WERI-Rb-1 (cell line): ENCODE measurements at regions not wholly inside any gene's neighbourhood (a gene's known extent, or its start where the extent isn't known, plus 50 kb on each side); places are given as distances from the start of the nearest gene placed in this dataset.

ENCODE experiments used
- DNase-seq: peaks from one replicate; pipeline ENCODE4 v3.0.0-alpha.2; 2020
- H3K27ac ChIP-seq: fragments of 250-450 bp; sonication (Bioruptor Pico); 2 replicates; pipeline ENCODE4 v1.5.1; 2020; ENCODE audit warnings: mild to moderate bottlenecking, moderate library complexity
- H3K27me3 ChIP-seq: fragments of 250-450 bp; sonication (Bioruptor Pico); 2 replicates; pipeline ENCODE4 v1.5.1; 2021; ENCODE audit warnings: mild to moderate bottlenecking, low read depth, moderate library complexity; ENCODE audit not compliant: insufficient read depth, severe bottlenecking
- H3K36me3 ChIP-seq: fragments of 250-450 bp; sonication (Bioruptor Pico); 2 replicates; pipeline ENCODE4 v1.5.1; 2020; ENCODE audit warnings: mild to moderate bottlenecking, moderate library complexity
- H3K4me3 ChIP-seq: 2 replicates; pipeline ENCODE4 v1.5.1; 2011; ENCODE audit warnings: low read depth, mild to moderate bottlenecking, control low read depth, low read length
- H3K9me3 ChIP-seq: fragments of 250-450 bp; sonication (Bioruptor Pico); 2 replicates; pipeline ENCODE4 v1.5.1; 2021; ENCODE audit warnings: mild to moderate bottlenecking, moderate library complexity; ENCODE audit not compliant: severe bottlenecking
- CTCF ChIP-seq: IDR thresholded peaks from 2 replicates; pipeline ENCODE4 v1.5.1; 2011; ENCODE audit warnings: low read depth, mild to moderate bottlenecking, control low read depth, inconsistent platforms, low read length

- Histone ChIP-seq H3K27ac (no peak overlapping the region), H3K36me3 (no peaks in the 10 kb centered on the region), H3K27me3 (no peaks in the 10 kb centered on the region), H3K9me3 (no peaks in the 10 kb centered on the region), H3K4me3 (no peak overlapping the region)
- no peak for DNase-seq
- TF ChIP-seq CTCF: no peak
These were observed 261.5 kb upstream of the CCNH start for GRCh38 chr5:87674235-87674634.

- Histone ChIP-seq H3K4me3 (no peak overlapping the region), H3K36me3 (no peaks in the 10 kb centered on the region), H3K27me3 (no peaks in the 10 kb centered on the region), H3K9me3 (no peaks in the 10 kb centered on the region), H3K27ac (no peak overlapping the region)
- no peak for TF ChIP-seq CTCF
- no peak for DNase-seq
These were observed 258.4 kb upstream of the CCNH start for GRCh38 chr5:87671146-87671545.

GRCh38 chr5:87665166-87665565, 252.4 kb upstream of the CCNH start:
- Histone ChIP-seq H3K4me3 (no peak overlapping the region), H3K27ac (no peak overlapping the region), H3K27me3 (no peaks in the 10 kb centered on the region), H3K9me3 (no peaks in the 10 kb centered on the region), H3K36me3 (no peaks in the 10 kb centered on the region)
- DNase-seq: no peak
- no peak for TF ChIP-seq CTCF

- Histone ChIP-seq H3K27me3 (no peaks in the 10 kb centered on the region), H3K27ac (no peak overlapping the region), H3K36me3 (no peaks in the 10 kb centered on the region), H3K9me3 (no peaks in the 10 kb centered on the region), H3K4me3 (no peak overlapping the region)
- DNase-seq: no peak
- no peak for TF ChIP-seq CTCF
These were observed 249.2 kb upstream of the CCNH start for GRCh38 chr5:87661784-87662566.

GRCh38 chr5:87653242-87653641, 240.5 kb upstream of the CCNH start:
- H3K27me3 ChIP-seq: no peaks in the 10 kb centered on the region
- no peak for DNase-seq
- TF ChIP-seq CTCF: no peak

GRCh38 chr5:87650284-87650683, 237.6 kb upstream of the CCNH start:
- no peak for DNase-seq

More at GRCh38 chr5:87653242-87653641, 240.5 kb upstream of the CCNH start:
- no peak overlapping the region for H3K27ac ChIP-seq
- H3K4me3 ChIP-seq: no peak overlapping the region
- H3K9me3 ChIP-seq: no peaks in the 10 kb centered on the region
- no peaks in the 10 kb centered on the region for H3K36me3 ChIP-seq

More at GRCh38 chr5:87650284-87650683, 237.6 kb upstream of the CCNH start:
- TF ChIP-seq CTCF: no peak
- Histone ChIP-seq H3K9me3 (no peaks in the 10 kb centered on the region), H3K4me3 (no peak overlapping the region), H3K27me3 (no peaks in the 10 kb centered on the region), H3K36me3 (no peaks in the 10 kb centered on the region), H3K27ac (no peak overlapping the region)
